Endodermal cell (in vitro differentiated cells): ENCODE measurements at regions not wholly inside any gene's neighbourhood (a gene's known extent, or its start where the extent isn't known, plus 50 kb on each side); places are given as distances from the start of the nearest gene placed in this dataset.

ENCODE experiments used
- DNase-seq: peaks from one replicate; pipeline ENCODE4 v3.0.0-alpha.2; 2017
- H3K27ac ChIP-seq: 2 replicates; pipeline ENCODE4 v1.5.1; 2013; ENCODE audit warnings: mild to moderate bottlenecking, low read depth, low read length, moderate library complexity
- H3K27me3 ChIP-seq: 2 replicates; pipeline ENCODE4 v1.6.1; 2013; ENCODE audit warnings: mild to moderate bottlenecking, low read length, moderate library complexity; ENCODE audit not compliant: insufficient read depth, control insufficient read depth, poor library complexity, severe bottlenecking
- H3K36me3 ChIP-seq: 2 replicates; pipeline ENCODE4 v1.7.0; 2013; ENCODE audit warnings: mild to moderate bottlenecking, low read length, moderate library complexity; ENCODE audit not compliant: control insufficient read depth, insufficient read depth
- H3K4me1 ChIP-seq: one replicate; pipeline ENCODE4 v1.7.0; 2013; ENCODE audit warnings: low read length; ENCODE audit not compliant: control insufficient read depth, insufficient read depth
- H3K4me3 ChIP-seq: 2 replicates; pipeline ENCODE4 v1.5.1; 2013; ENCODE audit warnings: mild to moderate bottlenecking, low read length, moderate library complexity
- H3K9ac ChIP-seq: 2 replicates; pipeline ENCODE4 v1.6.1; 2013; ENCODE audit warnings: mild to moderate bottlenecking, low read length, moderate library complexity; ENCODE audit not compliant: poor library complexity, severe bottlenecking; ENCODE audit errors: extremely low read depth
- H3K9me3 ChIP-seq: 2 replicates; pipeline ENCODE4 v1.6.1; 2013; ENCODE audit warnings: mild to moderate bottlenecking, low read length, moderate library complexity; ENCODE audit not compliant: control insufficient read depth
- H3K27ac Mint-ChIP-seq: 2 replicates; pipeline ENCODE4 v1.8.0; 2020; ENCODE audit warnings: mixed read lengths
- H3K27me3 Mint-ChIP-seq: 2 replicates; pipeline ENCODE4 v1.8.0; 2021; ENCODE audit warnings: mild to moderate bottlenecking, mixed read lengths; ENCODE audit not compliant: insufficient read depth
- H3K36me3 Mint-ChIP-seq: 2 replicates; pipeline ENCODE4 v1.8.0; 2020; ENCODE audit warnings: low read depth, mixed read lengths
- H3K4me1 Mint-ChIP-seq: 2 replicates; pipeline ENCODE4 v1.8.0; 2020; ENCODE audit warnings: mixed read lengths
- H3K4me3 Mint-ChIP-seq: 2 replicates; pipeline ENCODE4 v1.8.0; 2020; ENCODE audit warnings: mild to moderate bottlenecking, moderate library complexity, mixed read lengths
- H3K9me3 Mint-ChIP-seq: 2 replicates; pipeline ENCODE4 v1.8.0; 2020; ENCODE audit warnings: mild to moderate bottlenecking, mixed read lengths
- WGBS, 2 experiments: methylation state at CpG; one replicate each; pipeline versions ENCODE4 v1.1.5 to v1.1.7; 2013; ENCODE audit warnings: missing lambda C conversion rate in 2 of 2, mixed read lengths in 1 of 2; ENCODE audit not compliant: insufficient coverage in 1 of 2, insufficient read length in 1 of 2; 5-methylcytosine and 5-hydroxymethylcytosine counted together
- TF ChIP-seq, protein P1 (sequence below): fragments of 200-600 bp; sonication (generic); conservative IDR thresholded peaks from 2 replicates; pipeline ENCODE4 v1.5.0; 2021; ENCODE audit warnings: antibody characterized with exemption, mild to moderate bottlenecking

DNA sequence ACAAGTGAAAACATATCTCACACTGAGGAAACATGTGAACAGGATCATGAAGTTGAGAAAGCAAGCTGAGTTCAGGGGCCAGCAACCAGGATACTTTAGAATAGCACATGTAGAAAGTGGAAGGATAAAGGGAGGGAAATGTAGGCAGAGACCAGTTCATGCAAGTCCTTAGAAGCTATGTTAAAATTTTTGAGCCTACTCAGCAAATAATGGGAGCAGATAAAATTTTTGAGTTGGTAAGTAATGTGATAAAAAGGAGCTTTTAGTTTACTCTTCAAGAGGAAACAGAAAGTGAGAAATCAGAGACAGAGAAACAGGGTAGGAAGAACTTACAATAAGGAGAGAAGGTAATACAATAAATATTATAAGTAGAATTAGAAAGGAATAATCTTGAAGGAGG is 105.6 kb upstream of the ZBTB20 start:
- H3K36me3 Mint-ChIP-seq: no peaks in the 10 kb centered on the region
- Histone ChIP-seq H3K27ac (no peak overlapping the region), H3K9me3 (no peaks in the 10 kb centered on the region), H3K4me1 (no peaks in the 10 kb centered on the region), H3K27me3 (no peaks in the 10 kb centered on the region), H3K4me3 (no peak overlapping the region), H3K9ac (no peak overlapping the region), H3K36me3 (no peaks in the 10 kb centered on the region)
- DNase-seq: no peak
- no peak overlapping the region for H3K27ac Mint-ChIP-seq
- no peaks in the 10 kb centered on the region for H3K27me3 Mint-ChIP-seq
- no peak overlapping the region for H3K4me3 Mint-ChIP-seq
- TF ChIP-seq, protein P1, sequence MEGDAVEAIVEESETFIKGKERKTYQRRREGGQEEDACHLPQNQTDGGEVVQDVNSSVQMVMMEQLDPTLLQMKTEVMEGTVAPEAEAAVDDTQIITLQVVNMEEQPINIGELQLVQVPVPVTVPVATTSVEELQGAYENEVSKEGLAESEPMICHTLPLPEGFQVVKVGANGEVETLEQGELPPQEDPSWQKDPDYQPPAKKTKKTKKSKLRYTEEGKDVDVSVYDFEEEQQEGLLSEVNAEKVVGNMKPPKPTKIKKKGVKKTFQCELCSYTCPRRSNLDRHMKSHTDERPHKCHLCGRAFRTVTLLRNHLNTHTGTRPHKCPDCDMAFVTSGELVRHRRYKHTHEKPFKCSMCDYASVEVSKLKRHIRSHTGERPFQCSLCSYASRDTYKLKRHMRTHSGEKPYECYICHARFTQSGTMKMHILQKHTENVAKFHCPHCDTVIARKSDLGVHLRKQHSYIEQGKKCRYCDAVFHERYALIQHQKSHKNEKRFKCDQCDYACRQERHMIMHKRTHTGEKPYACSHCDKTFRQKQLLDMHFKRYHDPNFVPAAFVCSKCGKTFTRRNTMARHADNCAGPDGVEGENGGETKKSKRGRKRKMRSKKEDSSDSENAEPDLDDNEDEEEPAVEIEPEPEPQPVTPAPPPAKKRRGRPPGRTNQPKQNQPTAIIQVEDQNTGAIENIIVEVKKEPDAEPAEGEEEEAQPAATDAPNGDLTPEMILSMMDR: no peak
- no peaks in the 10 kb centered on the region for H3K9me3 Mint-ChIP-seq
- H3K4me1 Mint-ChIP-seq: peaks cover 1% of the 10 kb centered on the region

DNA sequence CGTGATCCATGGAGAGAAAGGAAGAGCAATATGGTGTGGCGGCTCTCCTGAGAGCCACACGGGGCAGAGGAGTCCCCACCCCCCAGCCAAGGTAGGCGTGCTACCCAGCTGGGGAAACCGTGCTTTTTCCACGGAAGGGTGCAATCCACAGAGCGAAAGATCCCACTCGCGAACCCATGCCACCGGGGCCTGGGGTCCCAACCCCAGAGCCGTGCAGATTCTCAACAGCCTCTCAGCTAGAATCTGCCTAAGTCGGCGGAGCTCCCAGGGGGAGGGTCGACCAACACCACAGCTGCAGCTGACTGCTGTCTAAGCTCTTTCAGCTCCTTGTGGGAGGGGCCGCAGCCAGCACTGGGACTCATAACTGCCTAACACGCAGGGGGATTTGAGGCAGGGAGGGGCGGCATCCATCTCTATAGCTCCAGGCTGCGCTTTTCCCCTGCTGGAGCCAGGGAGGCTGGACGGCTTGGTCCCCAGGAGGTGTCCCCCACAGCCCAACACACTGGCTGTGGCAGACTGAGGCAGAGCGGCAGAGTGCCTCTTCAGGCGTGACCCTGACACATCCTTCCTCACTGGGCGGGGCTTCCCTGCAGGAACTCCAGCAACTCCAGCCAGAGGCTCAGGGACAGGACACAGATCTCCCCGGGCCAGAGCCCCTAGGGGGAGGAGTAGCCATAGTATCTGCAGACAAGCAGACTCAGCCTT is 107.6 kb upstream of the ZBTB20 start:
- Mint-ChIP-seq H3K27me3 (peaks cover 2% of the 10 kb centered on the region), H3K27ac (no peak overlapping the region), H3K36me3 (no peaks in the 10 kb centered on the region), H3K9me3 (no peaks in the 10 kb centered on the region), H3K4me1 (no peaks in the 10 kb centered on the region), H3K4me3 (no peak overlapping the region)
- Histone ChIP-seq H3K36me3 (no peaks in the 10 kb centered on the region), H3K4me3 (no peak overlapping the region), H3K9me3 (no peaks in the 10 kb centered on the region), H3K4me1 (no peaks in the 10 kb centered on the region), H3K27ac (no peak overlapping the region), H3K9ac (no peak overlapping the region), H3K27me3 (peaks cover 7% of the 10 kb centered on the region)
- TF ChIP-seq, protein P1: no peak
- WGBS, 2 experiments: 85 to 94% methylated on average over 12 to 23 of the region's 23 CpGs
- peak; percentile 67 for DNase-seq

DNA sequence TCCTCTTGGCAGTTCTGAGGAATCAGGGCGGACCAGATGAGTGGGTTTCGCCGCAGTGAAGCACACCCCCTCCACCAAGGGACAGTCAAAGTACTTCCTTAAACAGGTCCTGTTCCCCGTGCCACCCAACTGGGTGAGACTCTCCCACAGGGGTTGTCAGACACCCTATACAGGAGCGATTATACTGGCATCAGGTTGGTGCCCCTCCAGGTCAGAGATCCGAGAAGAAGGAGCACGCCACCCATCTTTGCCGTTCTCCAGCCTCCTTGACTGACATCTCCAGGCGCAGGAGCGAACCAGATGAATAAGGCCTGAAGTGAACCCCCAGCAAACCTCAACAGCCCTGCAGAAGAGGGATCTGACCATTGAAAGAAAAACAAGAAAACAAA is 108.1 kb upstream of the ZBTB20 start:
- Histone ChIP-seq H3K9me3 (no peaks in the 10 kb centered on the region), H3K4me3 (no peak overlapping the region), H3K4me1 (no peaks in the 10 kb centered on the region), H3K27me3 (peaks cover 12% of the 10 kb centered on the region), H3K36me3 (no peaks in the 10 kb centered on the region), H3K9ac (no peak overlapping the region), H3K27ac (no peak overlapping the region)
- Mint-ChIP-seq H3K9me3 (no peaks in the 10 kb centered on the region), H3K27ac (no peak overlapping the region), H3K36me3 (no peaks in the 10 kb centered on the region), H3K27me3 (peaks cover 5% of the 10 kb centered on the region), H3K4me1 (no peaks in the 10 kb centered on the region), H3K4me3 (no peak overlapping the region)
- TF ChIP-seq, protein P1: no peak
- DNase-seq: no peak
- 95% methylated on average over 10 of the region's 10 CpGs; no CpG with 5 or more reads in 1 of the 2 experiments for whole genome bisulfite sequencing, 2 experiments
